H9 (cell line): ENCODE measurements at regions not wholly inside any gene's neighbourhood (a gene's known extent, or its start where the extent isn't known, plus 50 kb on each side); places are given as distances from the start of the nearest gene placed in this dataset.

Experiments used
- DNase-seq: peaks from one replicate; pipeline ENCODE4 v3.0.0-alpha.2; 2017
- H2AFZ ChIP-seq: one replicate; pipeline ENCODE4 v1.6.1; 2013; ENCODE audit warnings: mild to moderate bottlenecking, low read length, control low read depth, moderate library complexity
- H2AK5ac ChIP-seq: 2 replicates; pipeline ENCODE4 v1.6.1; 2013; ENCODE audit warnings: low read length, control low read depth, mixed read lengths; ENCODE audit not compliant: insufficient read length
- H2BK120ac ChIP-seq: one replicate; pipeline ENCODE4 v1.6.1; 2013; ENCODE audit warnings: low read depth, mild to moderate bottlenecking, low read length, control low read depth, inconsistent platforms; ENCODE audit not compliant: poor library complexity, severe bottlenecking
- H2BK12ac ChIP-seq: 2 replicates; pipeline ENCODE4 v1.6.1; 2013; ENCODE audit warnings: low read length, control low read depth, mixed read lengths, low read depth; ENCODE audit not compliant: insufficient read length
- H2BK15ac ChIP-seq: 2 replicates; pipeline ENCODE4 v1.6.1; 2013; ENCODE audit warnings: low read depth, low read length, control low read depth
- H2BK20ac ChIP-seq: one replicate; pipeline ENCODE4 v1.6.1; 2013; ENCODE audit warnings: low read depth, mild to moderate bottlenecking, low read length, control low read depth, inconsistent platforms; ENCODE audit not compliant: poor library complexity, severe bottlenecking
- H2BK5ac ChIP-seq: 2 replicates; pipeline ENCODE4 v1.6.1; 2013; ENCODE audit warnings: low read length, control low read depth, mixed read lengths; ENCODE audit not compliant: insufficient read length
- H3K14ac ChIP-seq: 2 replicates; pipeline ENCODE4 v1.6.1; 2013; ENCODE audit warnings: low read length, control low read depth; ENCODE audit not compliant: insufficient read depth
- H3K18ac ChIP-seq: 2 replicates; pipeline ENCODE4 v1.6.1; 2013; ENCODE audit warnings: low read depth, mild to moderate bottlenecking, mixed read lengths, low read length, control low read depth; ENCODE audit not compliant: insufficient read length
- H3K23ac ChIP-seq: 2 replicates; pipeline ENCODE4 v1.6.1; 2013; ENCODE audit warnings: low read length, control low read depth, mixed read lengths, low read depth; ENCODE audit not compliant: insufficient read length
- H3K23me2 ChIP-seq: 2 replicates; pipeline ENCODE4 v1.6.1; 2013; ENCODE audit warnings: low read depth, mild to moderate bottlenecking, mixed read lengths, low read length, control low read depth; ENCODE audit not compliant: insufficient read length, poor library complexity, severe bottlenecking
- H3K27ac ChIP-seq: 2 replicates; pipeline ENCODE4 v1.5.1; 2013; ENCODE audit warnings: low read length, control low read depth, mixed read lengths, low read depth; ENCODE audit not compliant: insufficient read length
- H3K27me3 ChIP-seq: 2 replicates; pipeline ENCODE4 v1.6.1; 2013; ENCODE audit warnings: low read length, control low read depth, inconsistent platforms; ENCODE audit not compliant: insufficient read depth
- H3K4ac ChIP-seq: 2 replicates; pipeline ENCODE4 v1.6.1; 2013; ENCODE audit warnings: low read depth, mild to moderate bottlenecking, control low read depth, inconsistent platforms, low read length, moderate library complexity
- H3K4me1 ChIP-seq: 2 replicates; pipeline ENCODE4 v1.6.1; 2013; ENCODE audit warnings: low read length, control low read depth, inconsistent platforms; ENCODE audit not compliant: insufficient read depth
- H3K4me2 ChIP-seq: 2 replicates; pipeline ENCODE4 v1.6.1; 2013; ENCODE audit warnings: low read length, control low read depth, mixed read lengths; ENCODE audit not compliant: insufficient read length, insufficient read depth
- H3K56ac ChIP-seq: 2 replicates; pipeline ENCODE4 v1.6.1; 2013; ENCODE audit warnings: low read depth, mild to moderate bottlenecking, mixed read lengths, low read length, control low read depth; ENCODE audit not compliant: insufficient read length
- H3K79me1 ChIP-seq: 2 replicates; pipeline ENCODE4 v1.6.1; 2013; ENCODE audit warnings: low read depth, mild to moderate bottlenecking, moderate library complexity, low read length, control low read depth, inconsistent platforms; ENCODE audit not compliant: insufficient read depth, poor library complexity, severe bottlenecking
- H3K79me2 ChIP-seq: 2 replicates; pipeline ENCODE4 v1.6.1; 2013; ENCODE audit warnings: low read length, control low read depth, inconsistent platforms; ENCODE audit not compliant: insufficient read depth
- H3K9ac ChIP-seq: 2 replicates; pipeline ENCODE4 v1.6.1; 2013; ENCODE audit warnings: low read length, control low read depth, mixed read lengths; ENCODE audit not compliant: insufficient read length; ENCODE audit errors: extremely low read depth
- H3K9me3 ChIP-seq: one replicate; pipeline ENCODE4 v1.6.1; 2013; ENCODE audit warnings: low read depth, low read length, inconsistent platforms; ENCODE audit not compliant: control insufficient read depth
- H3T11ph ChIP-seq: one replicate; pipeline ENCODE4 v1.6.1; 2013; ENCODE audit warnings: mild to moderate bottlenecking, low read length, control low read depth, inconsistent platforms
- H4K20me1 ChIP-seq: one replicate; pipeline ENCODE4 v1.6.1; 2013; ENCODE audit not compliant: control insufficient read depth, insufficient read length, insufficient read depth
- H4K5ac ChIP-seq: 2 replicates; pipeline ENCODE4 v1.6.1; 2013; ENCODE audit warnings: low read depth, mild to moderate bottlenecking, mixed read lengths, low read length, control low read depth; ENCODE audit not compliant: insufficient read length
- H4K8ac ChIP-seq: replicated peaks from 2 replicates; pipeline ENCODE4 v1.6.1; 2013; ENCODE audit warnings: low read length, control low read depth, mixed read lengths, low read depth; ENCODE audit not compliant: insufficient read length
- H4K91ac ChIP-seq: 2 replicates; pipeline ENCODE4 v1.6.1; 2013; ENCODE audit warnings: low read depth, mild to moderate bottlenecking, moderate library complexity, mixed read lengths, low read length, control low read depth; ENCODE audit not compliant: insufficient read length
- H3K27ac Mint-ChIP-seq, 3 experiments: 2 replicates in 2 of 3; 3 replicates in 1 of 3; pipeline ENCODE4 v1.8.0; 2020 to 2021; ENCODE audit warnings: mixed read lengths in 3 of 3, mild to moderate bottlenecking in 1 of 3, moderate library complexity in 1 of 3
- H3K27me3 Mint-ChIP-seq: 2 replicates; pipeline ENCODE4 v1.8.0; 2021; ENCODE audit warnings: low read depth, mild to moderate bottlenecking, moderate library complexity, mixed read lengths
- H3K36me3 Mint-ChIP-seq, 3 experiments: 2 replicates in 2 of 3; 3 replicates in 1 of 3; pipeline ENCODE4 v1.8.0; 2020 to 2021; ENCODE audit warnings: low read depth in 3 of 3, mixed read lengths in 3 of 3; ENCODE audit not compliant: insufficient read depth in 1 of 3
- H3K4me1 Mint-ChIP-seq, 2 experiments: 2 replicates each; pipeline ENCODE4 v1.8.0; 2020; ENCODE audit warnings: mixed read lengths in 2 of 2
- H3K4me3 Mint-ChIP-seq, 2 experiments: 2 replicates in 1 of 2; 3 replicates in 1 of 2; pipeline ENCODE4 v1.8.0; 2020 to 2021; ENCODE audit warnings: mild to moderate bottlenecking in 2 of 2, mixed read lengths in 2 of 2, moderate library complexity in 1 of 2
- H3K9me3 Mint-ChIP-seq, 2 experiments: 2 replicates in 1 of 2; 3 replicates in 1 of 2; pipeline ENCODE4 v1.8.0; 2020; ENCODE audit warnings: mild to moderate bottlenecking in 2 of 2, mixed read lengths in 2 of 2, moderate library complexity in 1 of 2
- CTCF ChIP-seq: fragments of 200-600 bp; sonication (generic); conservative IDR thresholded peaks from 3 replicates; pipeline ENCODE4 v1.8.0; 2021; ENCODE audit warnings: antibody characterized with exemption, mild to moderate bottlenecking
- WGBS: extraction: QIAGEN DNeasy Blood & Tissue Kit; methylation state at CpG from one replicate; pipeline ENCODE4 v1.1.7; 2013; ENCODE audit warnings: missing lambda C conversion rate, low lambda C conversion rate, mixed read lengths; ENCODE audit not compliant: insufficient read length; ENCODE audit errors: extremely low coverage; 5-methylcytosine and 5-hydroxymethylcytosine counted together

GRCh38 chr13:80679423-80679822 lies 338.5 kb upstream of the SPRY2 start:
- H3K23me2 ChIP-seq, result no peaks in the 10 kb centered on the region
- H4K5ac ChIP-seq, result no peak overlapping the region
- Mint-ChIP-seq H3K27me3 (no peaks in the 10 kb centered on the region), H3K36me3 (peaks cover 2 to 7% (median 4%) of the 10 kb centered on the region in 3 experiments; a peak in 4 of 7 replicates), H3K4me3 (no peak overlapping the region), H3K9me3 (peaks cover 11 to 12% of the 10 kb centered on the region in 2 experiments), H3K27ac (no peak overlapping the region), H3K4me1 (peaks cover 0 to under 1% of the 10 kb centered on the region in 2 experiments; a peak in 1 of 4 replicates)
- H4K8ac ChIP-seq, result no peak overlapping the region
- H2BK120ac ChIP-seq, result no peak overlapping the region
- no peak overlapping the region for H4K91ac ChIP-seq
- H2AK5ac ChIP-seq, result no peak overlapping the region
- H3K4me2 ChIP-seq, result no peak overlapping the region
- no peak overlapping the region for H2BK12ac ChIP-seq
- H3K79me1 ChIP-seq, result no peaks in the 10 kb centered on the region
- H3K18ac ChIP-seq, result no peak overlapping the region
- H3K56ac ChIP-seq, result no peak overlapping the region
- no peak overlapping the region for H3K27ac ChIP-seq
- no peak overlapping the region for H3K4ac ChIP-seq
- no CpG with 5 or more reads among the region's 1 CpG for WGBS
- no peaks in the 10 kb centered on the region for H3K4me1 ChIP-seq
- no peak for DNase-seq
- no peak overlapping the region for H3T11ph ChIP-seq
- no peaks in the 10 kb centered on the region for H3K79me2 ChIP-seq
- H2BK15ac ChIP-seq, result no peak overlapping the region
- H2BK5ac ChIP-seq, result no peak overlapping the region
- no peaks in the 10 kb centered on the region for H4K20me1 ChIP-seq
- no peak overlapping the region for H2BK20ac ChIP-seq
- H3K9me3 ChIP-seq, result no peaks in the 10 kb centered on the region
- H3K27me3 ChIP-seq, result no peaks in the 10 kb centered on the region
- H3K23ac ChIP-seq, result no peak overlapping the region
- no peak overlapping the region for H3K9ac ChIP-seq
- H2AFZ ChIP-seq, result no peak overlapping the region
- H3K14ac ChIP-seq, result no peak overlapping the region
- no peak for TF ChIP-seq CTCF
